H1 (cell line): ENCODE measurements at regions not wholly inside any gene's neighbourhood (a gene's known extent, or its start where the extent isn't known, plus 50 kb on each side); places are given as distances from the start of the nearest gene placed in this dataset.

Source experiments
- CTCF ChIA-PET: fragments of 300-600 bp; sonication (Branson Sonifier 250); formaldehyde crosslinking; loops from one replicate; lab custom pipeline; 2021; ENCODE audit not compliant: partially characterized antibody; lab: Charles Lee
- POLR2A ChIA-PET: fragments of 300-600 bp; sonication (Branson Sonifier 250); formaldehyde crosslinking; loops from one replicate; lab custom pipeline; 2021; ENCODE audit warnings: inconsistent platforms; ENCODE audit not compliant: partially characterized antibody; lab: Charles Lee
- DNase-seq, 2 experiments: peaks; one replicate each; pipeline versions ENCODE4 v3.0.0 to v3.0.0-alpha.2; 2010 to 2022; ENCODE audit warnings: low spot score in 2 of 2, low read depth in 1 of 2, mixed read lengths in 1 of 2
- FAIRE-seq: peaks from 2 replicates; lab custom pipeline; 2011; peaks lifted over from hg19 to GRCh38; lab: Jason Lieb, UNC
- H2AFZ ChIP-seq: 2 replicates; pipeline ENCODE4 v1.8.1; 2012; ENCODE audit warnings: low read length, inconsistent platforms
- H2AK5ac ChIP-seq: 2 replicates; pipeline ENCODE4 v1.6.1; 2013; ENCODE audit warnings: low read depth, low read length
- H2BK120ac ChIP-seq: replicated peaks from 2 replicates; pipeline ENCODE3; 2013; ENCODE audit warnings: low read depth, low read length, inconsistent platforms
- H2BK12ac ChIP-seq: 2 replicates; pipeline ENCODE4 v1.6.1; 2013; ENCODE audit warnings: low read depth, low read length
- H2BK15ac ChIP-seq: 2 replicates; pipeline ENCODE4 v1.6.1; 2013; ENCODE audit warnings: low read length
- H2BK20ac ChIP-seq: 2 replicates; pipeline ENCODE4 v1.6.1; 2013; ENCODE audit warnings: low read length
- H2BK5ac ChIP-seq: 2 replicates; pipeline ENCODE4 v1.6.1; 2013; ENCODE audit warnings: low read depth, low read length
- H3K14ac ChIP-seq: 2 replicates; pipeline ENCODE4 v1.6.1; 2013; ENCODE audit warnings: inconsistent platforms; ENCODE audit not compliant: insufficient read length
- H3K18ac ChIP-seq: 2 replicates; pipeline ENCODE4 v1.6.1; 2013; ENCODE audit warnings: low read length; ENCODE audit errors: extremely low read depth
- H3K23ac ChIP-seq: 2 replicates; pipeline ENCODE4 v1.6.1; 2013; ENCODE audit warnings: inconsistent platforms; ENCODE audit not compliant: insufficient read length
- H3K23me2 ChIP-seq: 2 replicates; pipeline ENCODE4 v1.6.1; 2013; ENCODE audit warnings: low read depth, low read length
- H3K27ac ChIP-seq: 2 replicates; pipeline ENCODE4 v1.6.1; 2011; ENCODE audit warnings: low read depth, low read length, inconsistent platforms
- H3K27me3 ChIP-seq, 4 experiments: replicated peaks in 1 of 4; 1 replicate in 1 of 4; 2 replicates in 3 of 4; pipeline versions ENCODE4 v1.6.1 to v1.8.1; 2011 to 2013; ENCODE audit warnings: low read length in 3 of 4, mild to moderate bottlenecking in 3 of 4, inconsistent platforms in 2 of 4, mixed read lengths in 2 of 4, moderate library complexity in 1 of 4; ENCODE audit not compliant: control insufficient read depth in 3 of 4, insufficient read depth in 3 of 4; ENCODE audit errors: extremely low read depth in 1 of 4
- H3K36me3 ChIP-seq, 4 experiments: 2 replicates each; pipeline versions ENCODE4 v1.6.1 to v1.8.1; 2011 to 2013; ENCODE audit warnings: mild to moderate bottlenecking in 4 of 4, low read length in 3 of 4, moderate library complexity in 2 of 4, control low read depth in 1 of 4, inconsistent platforms in 1 of 4; ENCODE audit not compliant: insufficient read depth in 4 of 4, control insufficient read depth in 2 of 4
- H3K4ac ChIP-seq: replicated peaks from 2 replicates; pipeline ENCODE3; 2013; ENCODE audit warnings: low read length, low read depth, mixed read lengths, inconsistent platforms; ENCODE audit not compliant: insufficient read length
- H3K4me1 ChIP-seq, 4 experiments: replicated peaks in 1 of 4; 1 replicate in 1 of 4; 2 replicates in 3 of 4; pipeline versions ENCODE4 v1.6.1 to v1.8.1; 2011 to 2013; ENCODE audit warnings: low read length in 3 of 4, inconsistent platforms in 2 of 4, mixed read lengths in 1 of 4; ENCODE audit not compliant: insufficient read depth in 4 of 4, control insufficient read depth in 3 of 4
- H3K4me2 ChIP-seq, 2 experiments: 2 replicates each; pipeline versions ENCODE4 v1.6.1 to v1.8.1; 2011 to 2013; ENCODE audit warnings: low read depth in 2 of 2, low read length in 2 of 2, control low read depth in 1 of 2, inconsistent platforms in 1 of 2, mild to moderate bottlenecking in 1 of 2; ENCODE audit not compliant: insufficient read depth in 1 of 2
- H3K4me3 ChIP-seq, 4 experiments: fragments of 200-600, 300-600 bp in 1 of 4; sonication (generic), shearing (Covaris generic), sonication (Bioruptor Twin) in 1 of 4; 2 replicates each; pipeline versions ENCODE4 v1.5.1 to v1.8.1; 2011 to 2016; ENCODE audit warnings: low read length in 4 of 4, low read depth in 3 of 4, control low read depth in 2 of 4, inconsistent platforms in 2 of 4, mild to moderate bottlenecking in 2 of 4, mixed read lengths in 1 of 4, moderate library complexity in 1 of 4; ENCODE audit not compliant: insufficient read depth in 2 of 4; ENCODE audit errors: extremely low read depth in 1 of 4
- H3K56ac ChIP-seq: replicated peaks from 2 replicates; pipeline ENCODE3; 2013; ENCODE audit warnings: low read depth, mild to moderate bottlenecking, mixed read lengths, low read length, inconsistent platforms; ENCODE audit not compliant: insufficient read length
- H3K79me1 ChIP-seq: 2 replicates; pipeline ENCODE4 v1.6.1; 2013; ENCODE audit warnings: low read depth, low read length, control low read depth
- H3K79me2 ChIP-seq, 2 experiments: 2 replicates each; pipeline versions ENCODE4 v1.6.1 to v1.8.1; 2012 to 2013; ENCODE audit warnings: low read length in 2 of 2, mild to moderate bottlenecking in 2 of 2, inconsistent platforms in 1 of 2; ENCODE audit not compliant: insufficient read depth in 2 of 2, control insufficient read depth in 1 of 2
- H3K9ac ChIP-seq, 4 experiments: replicated peaks in 1 of 4; 1 replicate in 1 of 4; 2 replicates in 3 of 4; pipeline versions ENCODE4 v1.6.1 to v1.8.1; 2011 to 2013; ENCODE audit warnings: low read depth in 3 of 4, low read length in 3 of 4, control low read depth in 2 of 4, mild to moderate bottlenecking in 2 of 4, moderate library complexity in 2 of 4, inconsistent platforms in 1 of 4; ENCODE audit errors: extremely low read depth in 1 of 4
- H3K9me3 ChIP-seq, 2 experiments: 2 replicates each; pipeline versions ENCODE4 v1.6.1 to v1.8.1; 2012 to 2013; ENCODE audit warnings: mild to moderate bottlenecking in 2 of 2, moderate library complexity in 2 of 2, control low read depth in 1 of 2, inconsistent platforms in 1 of 2, low read depth in 1 of 2, low read length in 1 of 2, mixed read lengths in 1 of 2; ENCODE audit not compliant: insufficient read depth in 2 of 2
- H4K20me1 ChIP-seq, 2 experiments: replicated peaks in 1 of 2; 2 replicates each; pipeline versions ENCODE3 to v1.8.1; 2011 to 2013; ENCODE audit warnings: inconsistent platforms in 2 of 2, low read length in 2 of 2, mild to moderate bottlenecking in 1 of 2; ENCODE audit not compliant: insufficient read depth in 2 of 2, control insufficient read depth in 1 of 2
- H4K5ac ChIP-seq: 2 replicates; pipeline ENCODE4 v1.6.1; 2013; ENCODE audit warnings: low read length, low read depth, mixed read lengths, inconsistent platforms; ENCODE audit not compliant: insufficient read length
- H4K8ac ChIP-seq: 2 replicates; pipeline ENCODE4 v1.8.0; 2013; ENCODE audit warnings: mild to moderate bottlenecking, moderate library complexity, low read length, inconsistent platforms; ENCODE audit not compliant: insufficient read depth; ENCODE audit errors: extremely low read depth
- H4K91ac ChIP-seq: replicated peaks from 2 replicates; pipeline ENCODE3; 2013; ENCODE audit warnings: low read length, mixed read lengths, inconsistent platforms; ENCODE audit not compliant: insufficient read length
- CHD1 ChIP-seq: IDR thresholded peaks from 2 replicates; pipeline ENCODE4 v1.6.1; 2012; ENCODE audit warnings: low read depth, low read length, improper control_type of control experiment
- CHD2 ChIP-seq: IDR thresholded peaks from 2 replicates; pipeline ENCODE4 v1.6.1; 2012; ENCODE audit warnings: low read length, improper control_type of control experiment
- CTBP2 ChIP-seq: IDR thresholded peaks from 2 replicates; pipeline ENCODE4 v1.7.0; 2011; ENCODE audit warnings: borderline replicate concordance, mild to moderate bottlenecking, moderate library complexity, mixed read lengths, low read length; ENCODE audit not compliant: insufficient read depth, insufficient read length
- FOSL1 ChIP-seq: IDR thresholded peaks from 2 replicates; pipeline ENCODE4 v1.6.1; 2011; ENCODE audit warnings: mild to moderate bottlenecking, low read depth, low read length, moderate library complexity; ENCODE audit not compliant: insufficient read depth
- GABPA ChIP-seq: IDR thresholded peaks from 2 replicates; pipeline ENCODE4 v1.6.1; 2011; ENCODE audit warnings: mild to moderate bottlenecking, low read length, moderate library complexity, borderline replicate concordance; ENCODE audit not compliant: insufficient read depth
- GTF2F1 ChIP-seq: IDR thresholded peaks from 2 replicates; pipeline ENCODE4 v1.6.1; 2012; ENCODE audit warnings: low read depth, low read length, improper control_type of control experiment, borderline replicate concordance
- MAFK ChIP-seq: IDR thresholded peaks from 2 replicates; pipeline ENCODE4 v1.6.1; 2012; ENCODE audit warnings: low read depth, mild to moderate bottlenecking, improper control_type of control experiment, low read length
- POLR2A ChIP-seq, 2 experiments: IDR thresholded peaks; 1 replicate in 1 of 2; 2 replicates in 1 of 2; pipeline ENCODE4 v1.6.1; 2011; ENCODE audit warnings: low read depth in 2 of 2, low read length in 2 of 2, mild to moderate bottlenecking in 2 of 2; ENCODE audit errors: control extremely low read depth in 1 of 2
- RAD21 ChIP-seq, 2 experiments: IDR thresholded peaks in 1 of 2; conservative IDR thresholded peaks in 1 of 2; 2 replicates each; pipeline ENCODE4 v1.6.1; 2011; ENCODE audit warnings: low read depth in 2 of 2, low read length in 2 of 2, improper control_type of control experiment in 1 of 2, inconsistent platforms in 1 of 2, mild to moderate bottlenecking in 1 of 2, moderate library complexity in 1 of 2
- RNF2 ChIP-seq: fragments of 200-900, 300-1000 bp; sonication (generic); IDR thresholded peaks from 2 replicates; pipeline ENCODE4 v1.7.1; 2016; ENCODE audit warnings: borderline replicate concordance, low read depth, mild to moderate bottlenecking, antibody characterized with exemption, low read length; ENCODE audit not compliant: poor library complexity, severe bottlenecking; ENCODE audit errors: missing control alignments
- ZNF274 ChIP-seq: IDR thresholded peaks from 2 replicates; pipeline ENCODE4 v1.7.0; 2012; ENCODE audit warnings: low read length, borderline replicate concordance; ENCODE audit errors: extremely low read depth
- WGBS, 2 experiments: shearing (Covaris generic) in 1 of 2; methylation state at CpG; one replicate each; pipeline versions ENCODE4 v1.1.6 to v1.1.7; 2013 to 2015; ENCODE audit warnings: low lambda C conversion rate in 2 of 2, mixed read lengths in 2 of 2, inconsistent platforms in 1 of 2, low coverage in 1 of 2, missing lambda C conversion rate in 1 of 2; ENCODE audit not compliant: insufficient replicate concordance in 2 of 2, insufficient coverage in 1 of 2, insufficient read length in 1 of 2; ENCODE audit errors: extremely low coverage in 1 of 2, missing lambda C conversion rate in 1 of 2; 5-methylcytosine and 5-hydroxymethylcytosine counted together
- TF ChIP-seq, protein P1 (sequence below): IDR thresholded peaks from 2 replicates; pipeline ENCODE4 v1.6.1; 2012; ENCODE audit warnings: low read length, inconsistent platforms

DNA sequence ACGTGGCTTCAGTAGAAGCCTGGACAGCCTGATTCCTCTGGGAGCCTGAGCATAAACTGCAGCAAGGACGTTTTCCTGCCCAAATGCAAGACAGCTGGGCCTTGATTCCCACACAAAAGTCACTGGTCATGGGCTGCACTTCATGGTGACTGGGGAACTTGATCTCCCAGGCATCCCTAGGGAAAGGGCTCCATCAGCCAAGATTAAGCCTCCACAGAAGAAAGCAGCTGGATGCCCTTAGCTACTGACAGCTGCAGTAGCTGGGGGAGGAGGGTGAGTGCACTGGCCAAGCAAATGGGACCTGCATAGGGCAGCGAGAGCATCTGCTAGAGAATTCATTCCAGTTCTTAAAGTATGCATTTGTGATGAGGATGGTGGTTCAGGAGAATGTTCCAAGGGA, 267.4 kb upstream of the ISX start:
- no peaks in the 10 kb centered on the region for H3K79me2 ChIP-seq
- H3K27ac ChIP-seq, result no peak overlapping the region
- no peak overlapping the region for H2BK5ac ChIP-seq
- H4K5ac ChIP-seq, result no peak overlapping the region
- no peak overlapping the region for H3K4ac ChIP-seq
- no peak overlapping the region for H3K56ac ChIP-seq
- no peak overlapping the region for H3K18ac ChIP-seq
- H4K20me1 ChIP-seq, result no peaks in the 10 kb centered on the region
- no peak overlapping the region for H2AFZ ChIP-seq
- no peaks in the 10 kb centered on the region for H3K27me3 ChIP-seq
- ChIA-PET CTCF (interaction anchor here (0.7 to 0.8 kb wide), 2 partner anchors 220 to 352 kb away, joined by 3 read pairs; no protein-coding TSS in a partner anchor), POLR2A (no interaction called here)
- no peak overlapping the region for H3K4me2 ChIP-seq
- FAIRE-seq (no peak), DNase-seq (no peak)
- no peak overlapping the region for H2AK5ac ChIP-seq
- no peak overlapping the region for H2BK120ac ChIP-seq
- H2BK20ac ChIP-seq, result no peak overlapping the region
- H3K9ac ChIP-seq, result no peak overlapping the region
- 86% methylated on average over 3 of the region's 3 CpGs; no CpG with 5 or more reads in 1 of the 2 experiments for WGBS, 2 experiments
- H3K4me1 ChIP-seq, result no peaks in the 10 kb centered on the region
- no peak overlapping the region for H4K8ac ChIP-seq
- no peaks in the 10 kb centered on the region for H3K36me3 ChIP-seq
- no peak overlapping the region for H3K14ac ChIP-seq
- H3K23ac ChIP-seq, result no peak overlapping the region
- H4K91ac ChIP-seq, result no peak overlapping the region
- no peak overlapping the region for H2BK12ac ChIP-seq
- no peaks in the 10 kb centered on the region for H3K79me1 ChIP-seq
- H2BK15ac ChIP-seq, result no peak overlapping the region
- no peaks in the 10 kb centered on the region for H3K9me3 ChIP-seq
- no peak overlapping the region for H3K4me3 ChIP-seq
- no peaks in the 10 kb centered on the region for H3K23me2 ChIP-seq
- no peak for TF ChIP-seq RAD21 (IDR thresholded peaks at IDR 0.05 in 1 of 2, conservative IDR thresholded peaks at IDR 0.05 in 1 of 2; ENCODE audit: low read depth in 2 of 2, low read length in 2 of 2)
- no peak for TF ChIP-seq CTBP2
- TF ChIP-seq FOSL1, result no peak
- no peak for TF ChIP-seq CHD2
- no peak for TF ChIP-seq GABPA
- no peak for TF ChIP-seq ZNF274
- TF ChIP-seq RNF2, result no peak
- TF ChIP-seq POLR2A (IDR thresholded peaks at IDR 0.05; ENCODE audit: control extremely low read depth in 1 of 2, low read depth in 2 of 2, low read length in 2 of 2), result no peak
- TF ChIP-seq MAFK, result no peak
- TF ChIP-seq GTF2F1, result no peak
- TF ChIP-seq, protein P1, sequence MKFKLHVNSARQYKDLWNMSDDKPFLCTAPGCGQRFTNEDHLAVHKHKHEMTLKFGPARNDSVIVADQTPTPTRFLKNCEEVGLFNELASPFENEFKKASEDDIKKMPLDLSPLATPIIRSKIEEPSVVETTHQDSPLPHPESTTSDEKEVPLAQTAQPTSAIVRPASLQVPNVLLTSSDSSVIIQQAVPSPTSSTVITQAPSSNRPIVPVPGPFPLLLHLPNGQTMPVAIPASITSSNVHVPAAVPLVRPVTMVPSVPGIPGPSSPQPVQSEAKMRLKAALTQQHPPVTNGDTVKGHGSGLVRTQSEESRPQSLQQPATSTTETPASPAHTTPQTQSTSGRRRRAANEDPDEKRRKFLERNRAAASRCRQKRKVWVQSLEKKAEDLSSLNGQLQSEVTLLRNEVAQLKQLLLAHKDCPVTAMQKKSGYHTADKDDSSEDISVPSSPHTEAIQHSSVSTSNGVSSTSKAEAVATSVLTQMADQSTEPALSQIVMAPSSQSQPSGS, result no peak
- TF ChIP-seq CHD1, result no peak
